ENCODE measurements at regions not wholly inside any gene's neighbourhood (a gene's known extent, or its start where the extent isn't known, plus 50 kb on each side); places are given as distances from the start of the nearest gene placed in this dataset.

DNA sequence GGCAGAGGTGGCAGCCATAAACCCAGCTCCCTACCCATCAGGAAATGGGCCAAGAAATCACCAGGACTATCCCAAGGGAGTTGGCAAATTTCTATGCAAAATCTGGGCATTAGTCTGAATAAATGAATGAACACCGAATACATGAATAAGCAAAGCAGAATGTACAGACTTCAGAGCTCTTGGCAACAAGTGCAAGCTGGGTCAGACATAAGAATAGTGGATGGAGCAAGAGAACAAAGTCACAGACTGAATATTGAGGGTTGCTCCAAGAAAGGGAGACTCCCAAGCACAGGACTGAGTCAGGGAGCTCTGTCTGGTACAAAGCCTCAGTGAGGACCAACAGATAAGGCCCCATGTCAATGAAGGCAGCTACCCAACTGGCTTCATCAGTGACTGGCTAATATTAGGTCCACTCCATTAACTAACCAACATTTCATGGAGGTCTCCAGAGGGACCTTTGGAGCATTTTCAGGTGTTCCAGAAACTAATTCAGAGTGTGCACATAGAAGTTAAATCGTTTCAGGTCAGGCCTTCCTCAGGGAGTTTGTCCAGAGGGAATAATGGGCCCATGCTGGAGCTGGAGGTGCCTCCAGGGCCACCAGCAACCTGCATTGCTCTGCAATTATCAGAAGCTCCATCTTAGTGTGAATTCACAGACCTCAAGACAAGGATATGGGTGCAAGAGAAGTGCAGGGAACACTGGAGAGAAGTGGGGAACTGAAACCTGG, 191.5 kb upstream of the RALGAPA2 start:
- Histone ChIP-seq H3K9me3 (ENCODE audit: control insufficient read depth, insufficient read depth, low read depth, low read length) (no peaks in the 10 kb centered on the region; the same call in 1 of the 2 replicates), H3K27ac (ENCODE audit: low read length) (no peak overlapping the region), H3K36me3 (ENCODE audit: control insufficient read depth, insufficient read depth, low read length) (no peaks in the 10 kb centered on the region), H3K27me3 (ENCODE audit: control insufficient read depth, insufficient read depth, low read length) (no peaks in the 10 kb centered on the region), H3K4me1 (ENCODE audit: control insufficient read depth, insufficient read depth, low read length) (no peaks in the 10 kb centered on the region), H3K4me3 (ENCODE audit: low read depth in 2 of 2, low read length in 2 of 2) (no peak overlapping the region)
- ChIA-PET CTCF (no interaction called here), POLR2A (no interaction called here)
- BruUV-seq (replicated peaks), result no TSS peak
- ATAC-seq, result no peak
- intact Hi-C loops (cut with micrococcal nuclease; ENCODE audit: unreplicated experiment) (no loop called here), in situ Hi-C loops (cut with HindIII; ENCODE audit: low pct_unique_long_range_greater_than_20kb, low sequenced_read_pairs) (no loop called here)
- TF ChIP-seq, protein P1, sequence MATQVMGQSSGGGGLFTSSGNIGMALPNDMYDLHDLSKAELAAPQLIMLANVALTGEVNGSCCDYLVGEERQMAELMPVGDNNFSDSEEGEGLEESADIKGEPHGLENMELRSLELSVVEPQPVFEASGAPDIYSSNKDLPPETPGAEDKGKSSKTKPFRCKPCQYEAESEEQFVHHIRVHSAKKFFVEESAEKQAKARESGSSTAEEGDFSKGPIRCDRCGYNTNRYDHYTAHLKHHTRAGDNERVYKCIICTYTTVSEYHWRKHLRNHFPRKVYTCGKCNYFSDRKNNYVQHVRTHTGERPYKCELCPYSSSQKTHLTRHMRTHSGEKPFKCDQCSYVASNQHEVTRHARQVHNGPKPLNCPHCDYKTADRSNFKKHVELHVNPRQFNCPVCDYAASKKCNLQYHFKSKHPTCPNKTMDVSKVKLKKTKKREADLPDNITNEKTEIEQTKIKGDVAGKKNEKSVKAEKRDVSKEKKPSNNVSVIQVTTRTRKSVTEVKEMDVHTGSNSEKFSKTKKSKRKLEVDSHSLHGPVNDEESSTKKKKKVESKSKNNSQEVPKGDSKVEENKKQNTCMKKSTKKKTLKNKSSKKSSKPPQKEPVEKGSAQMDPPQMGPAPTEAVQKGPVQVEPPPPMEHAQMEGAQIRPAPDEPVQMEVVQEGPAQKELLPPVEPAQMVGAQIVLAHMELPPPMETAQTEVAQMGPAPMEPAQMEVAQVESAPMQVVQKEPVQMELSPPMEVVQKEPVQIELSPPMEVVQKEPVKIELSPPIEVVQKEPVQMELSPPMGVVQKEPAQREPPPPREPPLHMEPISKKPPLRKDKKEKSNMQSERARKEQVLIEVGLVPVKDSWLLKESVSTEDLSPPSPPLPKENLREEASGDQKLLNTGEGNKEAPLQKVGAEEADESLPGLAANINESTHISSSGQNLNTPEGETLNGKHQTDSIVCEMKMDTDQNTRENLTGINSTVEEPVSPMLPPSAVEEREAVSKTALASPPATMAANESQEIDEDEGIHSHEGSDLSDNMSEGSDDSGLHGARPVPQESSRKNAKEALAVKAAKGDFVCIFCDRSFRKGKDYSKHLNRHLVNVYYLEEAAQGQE (IDR thresholded peaks at IDR 0.05; ENCODE audit: insufficient read depth in 1 of 2, low read depth in 2 of 2, low read length in 1 of 2), result no peak
- no peak for TF ChIP-seq TCF7L2 (IDR thresholded peaks at IDR 0.05; ENCODE audit: low read depth, low read length)
- TF ChIP-seq, protein P2, sequence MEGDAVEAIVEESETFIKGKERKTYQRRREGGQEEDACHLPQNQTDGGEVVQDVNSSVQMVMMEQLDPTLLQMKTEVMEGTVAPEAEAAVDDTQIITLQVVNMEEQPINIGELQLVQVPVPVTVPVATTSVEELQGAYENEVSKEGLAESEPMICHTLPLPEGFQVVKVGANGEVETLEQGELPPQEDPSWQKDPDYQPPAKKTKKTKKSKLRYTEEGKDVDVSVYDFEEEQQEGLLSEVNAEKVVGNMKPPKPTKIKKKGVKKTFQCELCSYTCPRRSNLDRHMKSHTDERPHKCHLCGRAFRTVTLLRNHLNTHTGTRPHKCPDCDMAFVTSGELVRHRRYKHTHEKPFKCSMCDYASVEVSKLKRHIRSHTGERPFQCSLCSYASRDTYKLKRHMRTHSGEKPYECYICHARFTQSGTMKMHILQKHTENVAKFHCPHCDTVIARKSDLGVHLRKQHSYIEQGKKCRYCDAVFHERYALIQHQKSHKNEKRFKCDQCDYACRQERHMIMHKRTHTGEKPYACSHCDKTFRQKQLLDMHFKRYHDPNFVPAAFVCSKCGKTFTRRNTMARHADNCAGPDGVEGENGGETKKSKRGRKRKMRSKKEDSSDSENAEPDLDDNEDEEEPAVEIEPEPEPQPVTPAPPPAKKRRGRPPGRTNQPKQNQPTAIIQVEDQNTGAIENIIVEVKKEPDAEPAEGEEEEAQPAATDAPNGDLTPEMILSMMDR (IDR thresholded peaks at IDR 0.05), result no peak
- no peak for TF ChIP-seq SIN3A (IDR thresholded peaks at IDR 0.05; ENCODE audit: borderline replicate concordance, insufficient read depth, low read depth, low read length)
- TF ChIP-seq POLR2AphosphoS5 (IDR thresholded peaks at IDR 0.05; ENCODE audit: low read depth, low read length), result no peak
- no peak for DNase-seq (ENCODE audit: low read depth, low spot score)

DNA sequence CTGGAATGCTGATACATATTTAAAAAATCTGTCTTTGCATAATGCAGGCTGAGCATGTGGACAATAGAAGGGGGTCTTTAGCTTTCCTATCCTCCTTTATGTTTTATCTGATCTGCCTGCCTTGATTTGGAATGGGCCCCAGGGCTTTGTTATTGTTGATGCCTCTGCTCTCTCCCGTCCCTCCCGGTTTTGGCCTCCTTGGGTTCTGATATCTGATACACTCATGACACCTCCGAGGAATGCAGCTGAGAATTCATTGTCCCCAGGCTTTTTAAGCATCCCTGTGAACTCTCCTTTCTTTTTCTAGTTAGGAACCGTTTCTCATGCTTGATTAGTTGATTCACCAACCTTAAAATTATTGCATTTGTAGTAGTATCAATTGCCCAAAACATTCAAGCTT, 185.5 kb upstream of the RALGAPA2 start:
- intact Hi-C loops (cut with micrococcal nuclease; ENCODE audit: unreplicated experiment) (no loop called here), in situ Hi-C loops (cut with HindIII; ENCODE audit: low pct_unique_long_range_greater_than_20kb, low sequenced_read_pairs) (no loop called here)
- H3K9me3 ChIP-seq (ENCODE audit: control insufficient read depth, insufficient read depth, low read depth, low read length), result no peaks in the 10 kb centered on the region; the same call in 1 of the 2 replicates
- no peaks in the 10 kb centered on the region for H3K27me3 ChIP-seq (ENCODE audit: control insufficient read depth, insufficient read depth, low read length)
- H3K4me3 ChIP-seq (ENCODE audit: low read depth in 2 of 2, low read length in 2 of 2), result no peak overlapping the region
- H3K36me3 ChIP-seq (ENCODE audit: control insufficient read depth, insufficient read depth, low read length), result no peaks in the 10 kb centered on the region
- H3K27ac ChIP-seq (ENCODE audit: low read length), result no peak overlapping the region
- DNase-seq (ENCODE audit: low read depth, low spot score), result no peak
- H3K4me1 ChIP-seq (ENCODE audit: control insufficient read depth, insufficient read depth, low read length), result peaks cover 5% of the 10 kb centered on the region
- ChIA-PET POLR2A (no interaction called here), CTCF (no interaction called here)
- no TSS peak for BruUV-seq (replicated peaks)
- no peak for TF ChIP-seq TCF7L2 (IDR thresholded peaks at IDR 0.05; ENCODE audit: low read depth, low read length)
- no peak for TF ChIP-seq SIN3A (IDR thresholded peaks at IDR 0.05; ENCODE audit: borderline replicate concordance, insufficient read depth, low read depth, low read length)
- TF ChIP-seq, protein P2 (IDR thresholded peaks at IDR 0.05), result no peak
- TF ChIP-seq POLR2AphosphoS5 (IDR thresholded peaks at IDR 0.05; ENCODE audit: low read depth, low read length), result no peak
- TF ChIP-seq, protein P1 (IDR thresholded peaks at IDR 0.05; ENCODE audit: insufficient read depth in 1 of 2, low read depth in 2 of 2, low read length in 1 of 2), result no peak
- ATAC-seq, result no peak
